GM23338 (cell line): ENCODE measurements at regions not wholly inside any gene's neighbourhood (a gene's known extent, or its start where the extent isn't known, plus 50 kb on each side); places are given as distances from the start of the nearest gene placed in this dataset.

Experiments
- ATAC-seq: fragments of 200-7000 bp; cut with Tn5 transposase; 3 replicates; pipeline ENCODE4 v1.9.1; 2020
- DNase-seq: peaks from one replicate; pipeline ENCODE4 v3.0.0-alpha.2; 2015; ENCODE audit warnings: low spot score
- H2AFZ ChIP-seq: fragments of 200-600 bp; sonication (generic); 2 replicates; pipeline ENCODE4 v1.8.0; 2016; ENCODE audit warnings: antibody characterized with exemption, mild to moderate bottlenecking, moderate library complexity
- H3F3A ChIP-seq: fragments of 200-600 bp; sonication (generic); replicated peaks from 2 replicates; pipeline ENCODE4 v1.8.0; 2017; ENCODE audit warnings: antibody characterized with exemption, mixed run types, low read depth
- H3K27ac ChIP-seq: fragments of 200-600 bp; sonication (generic); 2 replicates; pipeline ENCODE4 v1.6.1; 2016; ENCODE audit warnings: low read depth
- H3K27me3 ChIP-seq: fragments of 200-600 bp; sonication (generic); 2 replicates; pipeline ENCODE4 v1.8.0; 2016; ENCODE audit warnings: mild to moderate bottlenecking, mixed run types, moderate library complexity; ENCODE audit not compliant: insufficient read depth
- H3K36me3 ChIP-seq: fragments of 200-600 bp; sonication (generic); 2 replicates; pipeline ENCODE4 v1.8.0; 2016; ENCODE audit warnings: mild to moderate bottlenecking; ENCODE audit not compliant: insufficient read depth
- H3K4me1 ChIP-seq: fragments of 200-600 bp; sonication (generic); 2 replicates; pipeline ENCODE4 v1.8.0; 2016; ENCODE audit warnings: mild to moderate bottlenecking, moderate library complexity; ENCODE audit not compliant: insufficient read depth
- H3K4me2 ChIP-seq: fragments of 200-600 bp; sonication (generic); 2 replicates; pipeline ENCODE4 v1.7.1; 2017; ENCODE audit warnings: mixed run types
- H3K4me3 ChIP-seq: fragments of 200-600 bp; sonication (generic); 2 replicates; pipeline ENCODE4 v1.6.1; 2016; ENCODE audit warnings: mixed run types
- H3K79me2 ChIP-seq: fragments of 200-600 bp; sonication (generic); replicated peaks from 2 replicates; pipeline ENCODE4 v1.8.0; 2017; ENCODE audit warnings: mild to moderate bottlenecking; ENCODE audit not compliant: insufficient read depth
- H3K9me2 ChIP-seq: fragments of 200-600 bp; sonication (generic); 2 replicates; pipeline ENCODE4 v1.8.0; 2017; ENCODE audit not compliant: insufficient read depth
- H4K20me1 ChIP-seq: fragments of 200-600 bp; sonication (generic); replicated peaks from 2 replicates; pipeline ENCODE4 v1.8.0; 2017; ENCODE audit warnings: mild to moderate bottlenecking; ENCODE audit not compliant: insufficient read depth
- H3K27ac Mint-ChIP-seq: 2 replicates; pipeline ENCODE4 v1.8.0; 2020; ENCODE audit warnings: inconsistent platforms, mild to moderate bottlenecking, moderate library complexity, mixed read lengths
- H3K27me3 Mint-ChIP-seq: 3 replicates; pipeline ENCODE4 v1.8.0; 2022; ENCODE audit warnings: low read depth, mild to moderate bottlenecking, moderate library complexity, mixed read lengths, inconsistent platforms; ENCODE audit not compliant: insufficient read depth, poor library complexity
- H3K36me3 Mint-ChIP-seq: 3 replicates; pipeline ENCODE4 v1.8.0; 2021; ENCODE audit warnings: low read depth, mild to moderate bottlenecking, inconsistent platforms, moderate library complexity, mixed read lengths
- H3K4me1 Mint-ChIP-seq: 3 replicates; pipeline ENCODE4 v1.8.0; 2020; ENCODE audit warnings: mild to moderate bottlenecking, inconsistent platforms, mixed read lengths
- H3K4me3 Mint-ChIP-seq: 3 replicates; pipeline ENCODE4 v1.8.0; 2021; ENCODE audit warnings: moderate library complexity, mild to moderate bottlenecking, inconsistent platforms, mixed read lengths
- H3K9me3 Mint-ChIP-seq: 3 replicates; pipeline ENCODE4 v1.8.0; 2020; ENCODE audit warnings: moderate library complexity, mild to moderate bottlenecking, inconsistent platforms, mixed read lengths
- CREB1 ChIP-seq: fragments of 250-450 bp; sonication (Bioruptor Pico); IDR thresholded peaks from 2 replicates; pipeline ENCODE4 v1.5.0; 2020; ENCODE audit warnings: low read depth, mild to moderate bottlenecking, moderate library complexity
- EZH2 ChIP-seq: fragments of 200-600 bp; sonication (generic); IDR thresholded peaks from one replicate; pipeline ENCODE4 v1.8.0; 2017; ENCODE audit warnings: antibody characterized with exemption, mild to moderate bottlenecking, low read depth; ENCODE audit not compliant: unreplicated experiment
- EZH2phosphoT487 ChIP-seq: fragments of 200-600 bp; sonication (generic); IDR thresholded peaks from one replicate; pipeline ENCODE4 v1.8.1; 2018; ENCODE audit warnings: antibody characterized with exemption; ENCODE audit not compliant: unreplicated experiment
- JUNB ChIP-seq: IDR thresholded peaks from one replicate; pipeline ENCODE4 v1.6.1; 2016; ENCODE audit warnings: antibody characterized with exemption; ENCODE audit not compliant: unreplicated experiment
- NANOG ChIP-seq: IDR thresholded peaks from 2 replicates; pipeline ENCODE4 v1.6.1; 2016; ENCODE audit warnings: antibody characterized with exemption, borderline replicate concordance
- STAT1 ChIP-seq: IDR thresholded peaks from one replicate; pipeline ENCODE4 v1.6.1; 2016; ENCODE audit warnings: antibody characterized with exemption; ENCODE audit not compliant: unreplicated experiment
- ZNF114 ChIP-seq: fragments of 250-450 bp; sonication (Bioruptor Pico); IDR thresholded peaks from 2 replicates; pipeline ENCODE4 v1.5.0; 2020; ENCODE audit warnings: mild to moderate bottlenecking, moderate library complexity
- ZNF331 ChIP-seq: fragments of 250-450 bp; sonication (Bioruptor Pico); IDR thresholded peaks from 2 replicates; pipeline ENCODE4 v1.5.0; 2020; ENCODE audit warnings: low read depth, mild to moderate bottlenecking, moderate library complexity
- TF ChIP-seq, protein P1 (sequence below): IDR thresholded peaks from one replicate; pipeline ENCODE4 v1.6.1; 2018; ENCODE audit warnings: antibody characterized with exemption; ENCODE audit not compliant: unreplicated experiment
- TF ChIP-seq, protein P2 (sequence below), 2 experiments: fragments of 200-600 bp in 1 of 2; sonication (generic) in 1 of 2; conservative IDR thresholded peaks; 2 replicates each; pipeline versions ENCODE4 v1.5.1 to v1.6.1; 2016 to 2017; ENCODE audit warnings: antibody characterized with exemption in 2 of 2, low read depth in 2 of 2, mild to moderate bottlenecking in 2 of 2, moderate library complexity in 1 of 2

DNA sequence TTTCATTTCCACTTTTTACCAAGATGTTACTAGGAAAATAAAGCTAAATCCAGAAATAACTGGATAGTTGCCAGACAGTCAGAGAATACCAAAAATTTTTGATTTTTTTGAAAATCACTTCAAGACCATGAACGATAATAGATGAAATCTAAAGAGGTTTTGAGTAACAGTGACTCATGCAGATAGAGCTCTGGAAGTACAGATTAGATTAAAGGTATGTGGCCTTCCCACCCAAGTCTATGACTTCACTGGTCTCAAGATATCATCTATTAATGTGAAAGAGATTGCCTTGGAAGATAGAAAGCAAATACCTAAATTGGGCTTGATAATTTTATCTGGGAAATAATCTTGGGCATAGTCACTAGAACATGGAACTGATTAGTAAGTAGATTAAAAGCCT, 415.9 kb downstream of the METTL15 start:
- Histone ChIP-seq H3K27me3 (no peaks in the 10 kb centered on the region), H3F3A (no peaks in the 10 kb centered on the region), H3K9me2 (peaks cover 6% of the 10 kb centered on the region; the same call in 1 of the 2 replicates), H3K4me2 (no peak overlapping the region), H2AFZ (no peak overlapping the region), H3K36me3 (no peaks in the 10 kb centered on the region), H3K27ac (no peak overlapping the region), H3K4me3 (no peak overlapping the region), H3K4me1 (no peaks in the 10 kb centered on the region), H3K79me2 (no peaks in the 10 kb centered on the region), H4K20me1 (no peaks in the 10 kb centered on the region)
- no peak for TF ChIP-seq EZH2phosphoT487
- no peak for TF ChIP-seq JUNB
- TF ChIP-seq, protein P1, sequence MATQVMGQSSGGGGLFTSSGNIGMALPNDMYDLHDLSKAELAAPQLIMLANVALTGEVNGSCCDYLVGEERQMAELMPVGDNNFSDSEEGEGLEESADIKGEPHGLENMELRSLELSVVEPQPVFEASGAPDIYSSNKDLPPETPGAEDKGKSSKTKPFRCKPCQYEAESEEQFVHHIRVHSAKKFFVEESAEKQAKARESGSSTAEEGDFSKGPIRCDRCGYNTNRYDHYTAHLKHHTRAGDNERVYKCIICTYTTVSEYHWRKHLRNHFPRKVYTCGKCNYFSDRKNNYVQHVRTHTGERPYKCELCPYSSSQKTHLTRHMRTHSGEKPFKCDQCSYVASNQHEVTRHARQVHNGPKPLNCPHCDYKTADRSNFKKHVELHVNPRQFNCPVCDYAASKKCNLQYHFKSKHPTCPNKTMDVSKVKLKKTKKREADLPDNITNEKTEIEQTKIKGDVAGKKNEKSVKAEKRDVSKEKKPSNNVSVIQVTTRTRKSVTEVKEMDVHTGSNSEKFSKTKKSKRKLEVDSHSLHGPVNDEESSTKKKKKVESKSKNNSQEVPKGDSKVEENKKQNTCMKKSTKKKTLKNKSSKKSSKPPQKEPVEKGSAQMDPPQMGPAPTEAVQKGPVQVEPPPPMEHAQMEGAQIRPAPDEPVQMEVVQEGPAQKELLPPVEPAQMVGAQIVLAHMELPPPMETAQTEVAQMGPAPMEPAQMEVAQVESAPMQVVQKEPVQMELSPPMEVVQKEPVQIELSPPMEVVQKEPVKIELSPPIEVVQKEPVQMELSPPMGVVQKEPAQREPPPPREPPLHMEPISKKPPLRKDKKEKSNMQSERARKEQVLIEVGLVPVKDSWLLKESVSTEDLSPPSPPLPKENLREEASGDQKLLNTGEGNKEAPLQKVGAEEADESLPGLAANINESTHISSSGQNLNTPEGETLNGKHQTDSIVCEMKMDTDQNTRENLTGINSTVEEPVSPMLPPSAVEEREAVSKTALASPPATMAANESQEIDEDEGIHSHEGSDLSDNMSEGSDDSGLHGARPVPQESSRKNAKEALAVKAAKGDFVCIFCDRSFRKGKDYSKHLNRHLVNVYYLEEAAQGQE, result no peak
- TF ChIP-seq ZNF114 (CRISPR knock-in tag), result no peak
- TF ChIP-seq NANOG, result no peak
- TF ChIP-seq CREB1, result no peak
- DNase-seq (no peak), ATAC-seq (no peak)
- no peaks in the 10 kb centered on the region for H3K4me1 Mint-ChIP-seq
- H3K27me3 Mint-ChIP-seq, result no peaks in the 10 kb centered on the region
- no peak overlapping the region for H3K27ac Mint-ChIP-seq
- peaks cover 26% of the 10 kb centered on the region for H3K36me3 Mint-ChIP-seq
- peaks cover 26% of the 10 kb centered on the region for H3K9me3 Mint-ChIP-seq
- no peak overlapping the region for H3K4me3 Mint-ChIP-seq

DNA sequence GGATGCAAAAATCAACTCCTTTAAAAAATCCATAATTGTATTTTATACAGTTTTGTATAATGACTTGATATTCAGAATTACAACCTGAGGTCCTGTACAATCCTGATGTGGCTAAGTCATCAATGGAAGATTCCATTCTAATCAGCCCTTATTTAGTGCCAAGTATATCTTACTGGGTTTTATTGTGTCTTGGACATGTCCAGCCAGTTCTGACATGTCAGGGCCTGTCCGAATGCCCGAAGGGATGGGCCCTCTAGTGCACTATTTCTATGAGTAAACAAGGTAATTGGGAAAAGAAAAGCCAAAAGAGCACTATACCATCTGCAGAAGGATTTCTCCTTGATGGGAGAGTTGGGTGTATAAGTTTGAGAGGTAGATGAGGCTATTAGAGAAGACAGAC, 412.9 kb downstream of the METTL15 start:
- H3K27me3 Mint-ChIP-seq, result no peaks in the 10 kb centered on the region
- H3K36me3 Mint-ChIP-seq, result peaks cover 17% of the 10 kb centered on the region
- DNase-seq (no peak), ATAC-seq (no peak)
- Histone ChIP-seq H4K20me1 (no peaks in the 10 kb centered on the region), H3K9me2 (peaks cover 6% of the 10 kb centered on the region; the same call in 1 of the 2 replicates), H3K79me2 (no peaks in the 10 kb centered on the region), H3K27ac (no peak overlapping the region), H3K36me3 (no peaks in the 10 kb centered on the region), H3K4me1 (no peaks in the 10 kb centered on the region), H3K27me3 (no peaks in the 10 kb centered on the region), H3K4me3 (no peak overlapping the region), H2AFZ (no peak overlapping the region), H3K4me2 (no peak overlapping the region), H3F3A (no peaks in the 10 kb centered on the region)
- no peaks in the 10 kb centered on the region for H3K4me1 Mint-ChIP-seq
- no peak overlapping the region for H3K27ac Mint-ChIP-seq
- no peak overlapping the region for H3K4me3 Mint-ChIP-seq
- H3K9me3 Mint-ChIP-seq, result peaks cover 17% of the 10 kb centered on the region
- TF ChIP-seq EZH2 (no peak), STAT1 (no peak), NANOG (no peak), JUNB (no peak), EZH2phosphoT487 (no peak), ZNF331 (no peak), CREB1 (no peak), ZNF114 (CRISPR knock-in tag) (no peak)
- TF ChIP-seq, protein P1, result no peak
- TF ChIP-seq, protein P2, sequence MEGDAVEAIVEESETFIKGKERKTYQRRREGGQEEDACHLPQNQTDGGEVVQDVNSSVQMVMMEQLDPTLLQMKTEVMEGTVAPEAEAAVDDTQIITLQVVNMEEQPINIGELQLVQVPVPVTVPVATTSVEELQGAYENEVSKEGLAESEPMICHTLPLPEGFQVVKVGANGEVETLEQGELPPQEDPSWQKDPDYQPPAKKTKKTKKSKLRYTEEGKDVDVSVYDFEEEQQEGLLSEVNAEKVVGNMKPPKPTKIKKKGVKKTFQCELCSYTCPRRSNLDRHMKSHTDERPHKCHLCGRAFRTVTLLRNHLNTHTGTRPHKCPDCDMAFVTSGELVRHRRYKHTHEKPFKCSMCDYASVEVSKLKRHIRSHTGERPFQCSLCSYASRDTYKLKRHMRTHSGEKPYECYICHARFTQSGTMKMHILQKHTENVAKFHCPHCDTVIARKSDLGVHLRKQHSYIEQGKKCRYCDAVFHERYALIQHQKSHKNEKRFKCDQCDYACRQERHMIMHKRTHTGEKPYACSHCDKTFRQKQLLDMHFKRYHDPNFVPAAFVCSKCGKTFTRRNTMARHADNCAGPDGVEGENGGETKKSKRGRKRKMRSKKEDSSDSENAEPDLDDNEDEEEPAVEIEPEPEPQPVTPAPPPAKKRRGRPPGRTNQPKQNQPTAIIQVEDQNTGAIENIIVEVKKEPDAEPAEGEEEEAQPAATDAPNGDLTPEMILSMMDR (conservative IDR thresholded peaks at IDR 0.05; ENCODE audit: low read depth in 2 of 2), result no peak
